Neural cell (in vitro differentiated cells): ENCODE measurements at regions not wholly inside any gene's neighbourhood (a gene's known extent, or its start where the extent isn't known, plus 50 kb on each side); places are given as distances from the start of the nearest gene placed in this dataset.

Experiments
- H2AFZ ChIP-seq: fragments of 200-600, 300-800 bp; sonication (generic), shearing (Covaris generic); 2 replicates; pipeline ENCODE4 v1.6.0; 2014; ENCODE audit warnings: low read depth, mild to moderate bottlenecking, antibody characterized with exemption, low read length, moderate library complexity
- H3F3A ChIP-seq: fragments of 200-600 bp; shearing (Covaris generic); 2 replicates; pipeline ENCODE4 v1.6.1; 2016; ENCODE audit warnings: mild to moderate bottlenecking, moderate library complexity, mixed read lengths, antibody characterized with exemption, low read length; ENCODE audit not compliant: insufficient read depth, poor library complexity, severe bottlenecking
- H3K27ac ChIP-seq: fragments of 200-600, 300-800 bp; sonication (generic), shearing (Covaris generic); 2 replicates; pipeline ENCODE4 v1.5.1; 2014; ENCODE audit warnings: mild to moderate bottlenecking, low read length, moderate library complexity
- H3K27me3 ChIP-seq: fragments of 300-800, 200-600 bp; sonication (generic), shearing (Covaris generic); 2 replicates; pipeline ENCODE4 v1.6.0; 2014; ENCODE audit warnings: mild to moderate bottlenecking, low read depth, low read length, moderate library complexity; ENCODE audit not compliant: insufficient read depth
- H3K36me3 ChIP-seq: fragments of 300-800, 200-600 bp; sonication (generic), shearing (Covaris generic); 2 replicates; pipeline ENCODE4 v1.5.1; 2014; ENCODE audit warnings: mild to moderate bottlenecking, antibody characterized with exemption, low read length, moderate library complexity; ENCODE audit not compliant: insufficient read depth
- H3K4me2 ChIP-seq: fragments of 300-800, 200-600 bp; sonication (generic), shearing (Covaris generic); 2 replicates; pipeline ENCODE4 v1.6.0; 2014; ENCODE audit warnings: mild to moderate bottlenecking, low read length
- H3K4me3 ChIP-seq: fragments of 300-800, 200-600 bp; sonication (generic), shearing (Covaris generic); 2 replicates; pipeline ENCODE4 v1.5.1; 2014; ENCODE audit warnings: mild to moderate bottlenecking, low read length, moderate library complexity
- H3K79me2 ChIP-seq: fragments of 200-600 bp; shearing (Covaris generic); replicated peaks from 2 replicates; pipeline ENCODE4 v1.6.0; 2014; ENCODE audit warnings: mild to moderate bottlenecking, low read length, moderate library complexity; ENCODE audit not compliant: insufficient read depth
- H3K9ac ChIP-seq: fragments of 300-800, 200-600 bp; sonication (generic), shearing (Covaris generic); 2 replicates; pipeline ENCODE4 v1.6.1; 2016; ENCODE audit warnings: mild to moderate bottlenecking, low read length, mixed read lengths
- H3K9me2 ChIP-seq: fragments of 200-600 bp; shearing (Covaris generic); 2 replicates; pipeline ENCODE4 v1.6.1; 2016; ENCODE audit warnings: mild to moderate bottlenecking, low read length, mixed read lengths; ENCODE audit not compliant: insufficient read depth
- H3K9me3 ChIP-seq: fragments of 200-600, 300-800 bp; sonication (generic), shearing (Covaris generic); 2 replicates; pipeline ENCODE4 v1.6.1; 2016; ENCODE audit warnings: mild to moderate bottlenecking, mixed run types, low read length, moderate library complexity, mixed read lengths
- H4K20me1 ChIP-seq: fragments of 200-600 bp; shearing (Covaris generic); 2 replicates; pipeline ENCODE4 v1.6.1; 2016; ENCODE audit warnings: mild to moderate bottlenecking, mixed run types; ENCODE audit not compliant: insufficient read depth
- CTCF ChIP-seq: fragments of 450-650 bp; IDR thresholded peaks from 2 replicates; pipeline ENCODE4 v1.5.1; 2014; ENCODE audit warnings: antibody characterized with exemption, mild to moderate bottlenecking, moderate library complexity; ENCODE audit not compliant: poor library complexity, severe bottlenecking
- EP300 ChIP-seq: fragments of 450-650 bp; conservative IDR thresholded peaks from 2 replicates; pipeline ENCODE4 v1.6.1; 2014; ENCODE audit warnings: antibody characterized with exemption, mild to moderate bottlenecking, moderate library complexity; ENCODE audit not compliant: poor library complexity, severe bottlenecking
- EZH2 ChIP-seq: fragments of 200-600, 300-800 bp; shearing (Covaris generic), sonication (generic); IDR thresholded peaks from 2 replicates; pipeline ENCODE4 v1.6.1; 2014; ENCODE audit warnings: antibody characterized with exemption, low read length, borderline replicate concordance, mild to moderate bottlenecking; ENCODE audit not compliant: insufficient read depth, poor library complexity, severe bottlenecking
- MXI1 ChIP-seq: fragments of 450-650 bp; conservative IDR thresholded peaks from 2 replicates; pipeline ENCODE4 v1.6.1; 2014; ENCODE audit warnings: antibody characterized with exemption, mild to moderate bottlenecking; ENCODE audit not compliant: poor library complexity, severe bottlenecking
- POLR2AphosphoS5 ChIP-seq: IDR thresholded peaks from 2 replicates; pipeline ENCODE4 v1.6.1; 2012
- RAD21 ChIP-seq: fragments of 450-650 bp; conservative IDR thresholded peaks from 2 replicates; pipeline ENCODE4 v1.6.1; 2014; ENCODE audit warnings: antibody characterized with exemption, mild to moderate bottlenecking, moderate library complexity
- REST ChIP-seq: IDR thresholded peaks from 2 replicates; pipeline ENCODE4 v1.6.1; 2012; ENCODE audit warnings: borderline replicate concordance
- SMC3 ChIP-seq: fragments of 450-650 bp; conservative IDR thresholded peaks from 2 replicates; pipeline ENCODE4 v1.6.1; 2014; ENCODE audit warnings: antibody characterized with exemption, mild to moderate bottlenecking, moderate library complexity; ENCODE audit not compliant: poor library complexity
- TAF1 ChIP-seq: IDR thresholded peaks from 2 replicates; pipeline ENCODE4 v1.6.1; 2012; ENCODE audit warnings: low read depth

GRCh38 chr7:80287400-80288174 is 153.0 kb downstream of the GNAI1 start:
- H3K79me2 ChIP-seq = no peaks in the 10 kb centered on the region
- no peak overlapping the region for H2AFZ ChIP-seq
- no peak overlapping the region for H3K27ac ChIP-seq
- H3K9ac ChIP-seq = no peak overlapping the region
- no peaks in the 10 kb centered on the region for H3K36me3 ChIP-seq
- H3F3A ChIP-seq = no peaks in the 10 kb centered on the region
- H3K9me3 ChIP-seq = no peaks in the 10 kb centered on the region
- TF ChIP-seq EZH2 (no peak), TAF1 (no peak), EP300 (no peak), SMC3 (no peak), CTCF (no peak), REST (no peak), RAD21 (no peak), POLR2AphosphoS5 (no peak), MXI1 (no peak)
- no peaks in the 10 kb centered on the region for H3K27me3 ChIP-seq
- no peaks in the 10 kb centered on the region for H3K9me2 ChIP-seq
- no peak overlapping the region for H3K4me3 ChIP-seq
- no peaks in the 10 kb centered on the region for H4K20me1 ChIP-seq
- H3K4me2 ChIP-seq = no peak overlapping the region

- Histone ChIP-seq H3F3A (no peaks in the 10 kb centered on the region), H3K9me3 (no peaks in the 10 kb centered on the region), H3K4me2 (no peak overlapping the region), H3K36me3 (no peaks in the 10 kb centered on the region), H3K27me3 (no peaks in the 10 kb centered on the region), H3K9me2 (no peaks in the 10 kb centered on the region), H4K20me1 (no peaks in the 10 kb centered on the region), H3K79me2 (no peaks in the 10 kb centered on the region), H3K9ac (no peak overlapping the region), H2AFZ (no peak overlapping the region), H3K27ac (no peak overlapping the region), H3K4me3 (no peak overlapping the region)
- TF ChIP-seq REST = no peak
- TF ChIP-seq TAF1 = no peak
- TF ChIP-seq EP300 = no peak
- no peak for TF ChIP-seq CTCF
- TF ChIP-seq RAD21 = no peak
- no peak for TF ChIP-seq EZH2
- TF ChIP-seq SMC3 = no peak
- TF ChIP-seq MXI1 = no peak
- TF ChIP-seq POLR2AphosphoS5 = no peak
Measured at GRCh38 chr7:80286611-80287010, 152.0 kb downstream of the GNAI1 start.
